HG03571 (cell line): ENCODE measurements at regions not wholly inside any gene's neighbourhood (a gene's known extent, or its start where the extent isn't known, plus 50 kb on each side); places are given as distances from the start of the nearest gene placed in this dataset.
"Not testable (repeated sequence)": the region's sequence is repeated elsewhere in the genome, so short reads cannot be mapped to it uniquely, and the experiment has no call there.

Experiments used
- ATAC-seq: cut with Tn5 transposase; IDR thresholded peaks from one replicate; pipeline ENCODE4 v1.9.1; 2021; ENCODE audit not compliant: unreplicated experiment

DNA sequence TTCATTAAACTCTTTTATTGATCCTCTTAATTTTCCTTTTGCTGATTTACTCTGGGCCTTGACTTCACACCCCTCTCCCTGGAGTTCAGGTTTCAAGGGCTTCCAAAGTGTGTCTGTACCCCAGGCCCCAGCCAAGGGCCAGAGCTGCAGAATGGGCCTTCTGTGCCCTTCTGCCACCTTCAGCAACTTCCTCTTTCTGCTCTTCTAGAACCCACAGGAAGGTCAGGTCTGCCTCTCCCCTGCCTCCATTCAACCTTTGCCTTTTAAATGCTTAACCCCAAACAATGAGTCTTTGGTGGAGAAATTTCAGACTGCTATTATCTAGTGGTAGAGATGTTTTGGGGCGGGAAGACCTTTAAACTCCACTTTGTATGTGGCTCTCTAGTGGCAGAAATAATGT, 63.1 kb downstream of the TSN start:
- ATAC-seq, result no peak

DNA sequence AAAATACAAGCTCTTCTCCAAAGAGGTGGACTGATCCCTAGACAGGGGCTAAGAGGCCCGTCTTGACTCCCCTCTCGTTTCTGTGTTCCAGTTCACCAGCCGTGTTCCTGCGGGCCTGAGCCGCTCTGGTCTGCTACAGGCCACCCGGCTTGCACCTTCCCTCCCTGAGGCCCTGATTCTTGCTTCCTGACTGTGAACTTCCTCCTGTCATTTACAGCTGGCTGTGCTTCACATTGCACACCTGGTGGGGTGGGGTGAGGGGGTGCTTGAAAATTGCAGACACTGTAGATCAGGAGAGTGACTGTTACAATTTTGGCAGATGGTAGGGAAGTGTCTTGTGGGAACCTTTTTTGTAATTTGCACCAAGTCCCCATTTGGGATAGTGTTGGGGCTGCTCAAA, 64.4 kb downstream of the TSN start:
- no peak for ATAC-seq

DNA sequence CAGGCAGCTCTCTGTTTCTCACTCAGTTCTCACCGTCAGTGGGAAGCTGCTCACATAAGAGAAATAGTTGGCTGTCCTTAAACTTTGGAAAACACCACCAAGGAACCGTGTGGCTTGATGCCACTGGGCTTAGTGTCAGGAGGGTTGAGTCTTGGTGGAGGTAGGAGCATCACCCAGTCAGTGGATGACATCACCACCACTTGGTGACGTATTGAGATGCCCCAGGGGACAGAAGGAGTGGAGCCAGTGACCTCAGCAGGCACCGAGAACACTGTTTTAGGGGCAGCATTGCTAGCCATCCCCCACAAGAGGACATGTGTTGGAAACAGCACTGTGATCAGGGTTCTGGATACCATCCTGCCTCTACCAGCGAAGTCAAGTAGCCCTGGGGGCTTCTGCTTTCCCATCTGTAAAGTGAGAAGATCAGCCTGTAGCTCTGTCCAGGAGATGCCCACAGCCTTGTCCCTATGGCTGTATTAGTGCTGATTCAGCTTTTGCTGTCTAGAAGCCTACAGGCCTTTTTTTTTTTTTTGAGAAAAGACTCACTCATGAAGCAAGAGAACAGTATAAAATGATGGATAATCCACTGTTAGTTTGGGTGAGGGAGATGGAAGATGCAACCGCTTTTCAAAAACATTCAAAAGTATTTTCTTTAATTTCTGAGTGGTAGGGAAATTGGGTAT, 66.2 kb downstream of the TSN start:
- ATAC-seq, result no peak

DNA sequence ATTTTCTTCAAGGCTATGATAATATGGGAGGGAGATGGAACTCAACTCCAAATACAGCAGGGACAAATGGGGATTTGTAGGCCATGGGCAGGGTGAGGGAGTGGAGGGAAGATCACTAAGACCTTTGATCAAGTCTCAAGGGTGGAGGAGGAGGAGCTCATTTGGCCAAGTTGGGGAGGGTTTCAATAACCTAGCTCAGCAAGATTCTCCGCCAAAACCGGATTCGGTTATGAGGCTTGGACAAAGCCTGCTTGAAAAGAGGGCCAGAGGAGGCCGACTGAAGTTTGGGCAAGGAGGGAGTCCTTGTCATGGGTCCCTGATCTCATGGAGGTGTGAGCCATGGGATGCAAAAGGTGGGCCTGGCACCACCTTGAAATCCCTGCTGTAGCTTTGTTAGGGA, 68.8 kb downstream of the TSN start:
- ATAC-seq, result no peak

DNA sequence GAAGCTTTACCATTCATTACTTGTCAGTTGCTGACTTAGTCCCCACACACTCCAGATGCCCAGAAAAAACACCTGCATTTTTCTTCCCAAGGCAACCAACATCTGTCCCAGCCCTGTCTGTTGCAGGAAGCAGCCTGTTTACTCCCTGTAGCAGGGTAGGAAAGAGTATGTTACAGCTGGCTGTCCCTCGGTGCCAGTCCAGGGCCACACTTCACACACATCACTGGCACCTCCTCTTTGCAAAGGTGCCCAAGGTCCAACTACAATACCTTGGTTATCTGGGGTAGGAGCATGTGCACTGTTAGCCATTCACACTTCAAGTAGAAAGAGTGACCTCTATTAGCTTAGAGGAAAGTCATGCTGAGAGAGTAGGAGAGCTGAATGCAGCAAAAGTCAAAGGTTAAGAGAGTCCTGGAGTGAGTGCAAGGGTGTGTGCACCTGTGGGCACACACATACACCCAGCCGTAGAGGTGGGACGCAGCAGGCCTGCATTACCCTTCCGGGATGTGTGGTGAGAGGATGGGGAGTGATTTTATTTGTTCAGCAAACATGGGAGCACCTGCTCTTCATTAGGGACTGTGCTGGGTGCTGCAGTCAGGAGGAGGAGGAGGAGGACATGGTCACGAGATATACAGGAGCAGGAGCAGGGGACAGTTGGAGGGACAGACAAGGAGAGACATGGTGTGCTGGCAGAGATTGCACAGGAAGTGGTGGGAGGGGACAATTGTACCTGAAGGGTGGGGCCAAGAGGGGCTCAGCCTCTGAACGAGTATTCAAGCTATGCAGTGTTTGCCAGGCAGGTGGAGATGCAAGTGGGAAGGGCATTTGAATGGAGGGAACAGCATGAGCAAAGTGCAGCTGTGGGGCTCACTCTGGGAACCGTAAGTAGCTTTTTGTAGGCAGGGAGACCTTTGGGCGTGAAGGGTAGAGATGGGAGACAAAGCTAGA, 69.8 kb downstream of the TSN start:
- no peak for ATAC-seq

DNA sequence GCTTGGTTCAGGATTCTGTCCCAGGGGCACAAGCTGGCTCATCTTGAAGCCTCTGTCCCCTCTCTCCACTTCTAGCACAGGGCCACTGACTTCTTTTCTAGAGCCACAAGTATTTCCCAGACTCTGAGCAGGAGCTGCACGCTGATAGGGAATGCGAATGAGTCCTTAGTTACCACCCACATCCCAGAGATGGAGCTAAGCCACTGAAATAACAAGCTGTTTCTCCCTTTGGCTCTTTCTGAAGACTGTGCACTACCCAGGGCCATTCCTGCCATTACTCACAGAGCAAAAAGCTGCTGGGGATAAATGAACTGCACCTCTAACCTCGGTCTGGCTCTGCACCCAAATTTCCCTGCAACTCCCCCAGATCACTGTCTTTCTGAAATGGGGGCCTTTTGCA, 70.6 kb downstream of the TSN start:
- ATAC-seq, result no peak

DNA sequence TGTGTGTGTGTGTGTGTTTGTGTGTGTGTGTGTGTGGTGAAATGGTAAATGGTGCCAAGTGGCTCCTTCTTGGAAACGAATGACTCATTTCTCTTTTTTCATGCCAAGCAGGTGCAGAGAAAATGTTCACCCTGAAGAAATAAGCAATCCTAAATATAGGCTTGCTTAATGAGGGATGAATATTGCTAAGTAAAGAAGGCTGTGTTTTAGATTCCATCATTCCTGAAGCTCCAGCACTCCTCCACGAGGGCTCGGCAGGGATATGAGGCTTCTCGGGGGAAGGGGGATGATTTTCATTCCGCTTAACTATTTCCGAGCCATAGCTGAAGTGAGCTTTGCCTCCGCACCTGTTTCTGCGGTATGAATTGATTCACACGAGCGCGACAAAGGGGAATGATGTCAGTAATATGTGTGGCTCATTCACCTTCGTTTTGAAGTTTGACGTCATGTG, 72.9 kb downstream of the TSN start:
- ATAC-seq, result no peak

DNA sequence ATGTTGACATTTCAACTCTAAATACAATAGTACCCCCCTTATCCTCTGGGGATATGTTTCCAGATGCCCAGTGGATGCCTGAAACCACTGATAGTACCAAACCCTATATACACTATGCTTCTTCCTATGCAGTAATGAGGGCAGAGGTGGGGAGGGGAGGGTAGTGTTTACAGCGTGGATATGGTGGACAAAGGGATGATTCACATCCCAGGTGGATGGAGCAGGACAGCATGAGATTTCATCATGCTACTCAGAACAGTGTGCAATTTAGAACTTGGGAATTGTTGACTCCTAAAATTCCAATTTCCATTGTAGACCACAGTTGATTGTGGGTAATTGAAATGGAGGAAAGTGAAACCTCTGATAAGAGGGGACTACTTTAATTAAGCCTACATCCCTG, 75.4 kb downstream of the TSN start:
- no peak for ATAC-seq

DNA sequence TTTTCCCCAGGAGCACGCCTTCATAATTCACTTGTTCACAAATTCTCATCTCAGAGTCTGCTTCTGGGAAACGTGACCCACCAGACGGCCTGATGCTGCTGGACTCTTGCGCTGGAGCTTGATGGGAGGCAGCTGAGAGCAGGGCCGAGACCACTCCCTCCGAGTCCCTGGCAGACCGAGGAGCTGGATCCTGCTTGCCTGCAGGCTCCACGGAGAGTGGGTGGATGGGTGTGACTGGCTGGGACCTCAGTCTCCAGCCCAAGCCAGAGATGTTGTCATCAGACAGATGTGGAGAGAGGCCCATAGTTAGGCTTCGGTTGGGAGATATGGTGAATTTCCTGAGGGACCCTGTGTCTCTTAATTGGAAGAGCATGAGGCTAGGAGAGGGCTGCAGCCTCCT, 76.4 kb downstream of the TSN start:
- ATAC-seq, result no peak

DNA sequence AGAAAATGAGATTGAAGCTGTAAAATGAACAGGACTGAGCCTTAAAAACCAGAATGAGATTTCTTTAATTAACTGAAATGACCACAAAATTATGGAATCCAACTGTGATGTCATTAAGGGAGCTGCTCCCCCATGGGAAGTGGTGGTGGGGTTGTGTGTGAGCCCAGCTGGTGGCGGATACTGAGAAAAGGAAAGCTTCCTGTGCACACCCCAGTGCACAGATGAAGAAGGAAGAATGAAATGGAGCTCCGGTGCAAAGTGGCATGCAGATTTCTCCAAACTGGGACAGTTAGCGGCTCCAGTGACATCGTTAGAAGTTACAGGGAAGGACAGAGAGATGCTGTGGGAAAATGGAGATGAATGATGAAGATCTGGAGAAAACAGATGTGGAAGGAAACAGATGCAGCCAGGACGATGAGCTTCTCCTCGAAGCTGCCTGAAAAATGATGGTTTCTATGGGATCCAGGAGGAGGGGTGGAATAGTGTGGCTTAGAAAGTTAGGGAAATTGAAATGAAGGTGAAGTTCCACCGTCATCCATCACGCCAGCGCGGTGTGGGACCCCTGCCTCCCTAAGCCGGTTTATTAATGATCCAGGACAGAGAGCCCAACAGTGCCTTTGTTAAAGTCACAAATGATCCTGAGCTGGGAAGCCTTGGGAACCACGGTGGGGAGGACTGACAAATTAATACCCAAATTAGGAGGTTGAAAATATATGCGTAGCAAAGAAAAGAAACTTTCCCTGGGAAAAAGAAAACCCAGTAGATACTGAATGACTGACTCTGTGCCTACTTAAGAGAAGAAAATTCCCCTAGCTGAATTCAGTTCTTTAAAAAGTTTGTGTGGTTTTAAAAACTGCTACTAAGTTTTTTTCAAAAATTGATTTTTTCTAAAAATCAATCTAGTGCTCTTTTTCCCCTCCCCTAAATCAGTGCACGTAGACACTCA, 77.2 kb downstream of the TSN start:
- no peak for ATAC-seq

DNA sequence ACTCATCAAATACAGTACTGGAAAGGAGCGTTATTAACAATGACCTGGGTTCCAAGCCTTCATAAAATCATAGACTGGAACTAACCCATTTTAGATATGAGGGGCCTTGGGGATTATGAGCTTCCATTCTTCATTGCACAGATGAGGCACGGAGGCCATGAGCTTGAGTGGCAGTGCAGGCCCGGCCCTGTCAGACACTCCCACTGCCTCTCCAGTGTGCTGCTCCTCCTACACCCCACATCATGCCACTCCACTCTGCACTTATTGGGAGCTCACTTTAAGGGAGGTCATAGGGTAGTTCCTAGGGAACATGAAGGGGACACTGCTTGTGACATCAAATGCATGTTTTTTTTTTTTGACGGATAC, 77.9 kb downstream of the TSN start:
- no peak for ATAC-seq

DNA sequence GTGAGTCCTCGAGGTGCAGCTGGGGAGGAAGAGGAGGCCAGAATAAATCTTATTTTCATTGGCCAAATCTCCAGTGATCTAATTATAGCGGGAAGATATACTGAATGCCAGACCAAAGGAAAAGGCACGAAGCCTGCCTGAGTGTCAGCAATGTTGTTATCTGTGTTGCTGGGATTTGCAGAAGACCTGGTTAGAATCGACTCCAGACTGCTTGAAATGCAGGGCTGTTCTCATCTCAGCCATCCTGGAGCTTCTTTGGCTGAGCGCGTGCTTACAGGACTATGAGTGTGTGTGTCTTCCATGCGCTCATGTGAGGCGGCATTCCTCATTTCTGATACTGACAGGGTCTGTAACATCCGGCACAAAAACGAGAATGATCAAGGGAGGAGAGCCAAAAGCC, 81.2 kb downstream of the TSN start:
- no peak for ATAC-seq

DNA sequence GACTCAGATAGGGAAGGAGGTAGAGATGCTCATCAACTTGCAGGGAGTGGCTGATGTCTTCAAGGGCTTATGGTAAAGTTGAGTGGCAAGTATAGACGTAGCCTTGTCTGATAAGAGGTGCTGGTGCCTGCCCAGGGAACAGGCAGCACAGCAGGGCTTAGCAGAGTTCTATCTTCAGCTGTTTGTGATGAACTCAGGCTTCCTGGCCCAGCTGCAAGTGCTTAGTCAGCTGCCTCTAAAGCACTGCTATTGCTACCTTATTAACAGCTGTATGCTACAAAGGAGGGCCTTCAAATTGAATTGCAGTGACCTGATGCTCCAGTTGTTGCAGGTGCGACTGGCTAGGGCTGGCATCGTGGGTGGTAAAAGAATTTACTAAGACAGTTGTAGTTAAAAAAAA, 82.1 kb downstream of the TSN start:
- no peak for ATAC-seq

DNA sequence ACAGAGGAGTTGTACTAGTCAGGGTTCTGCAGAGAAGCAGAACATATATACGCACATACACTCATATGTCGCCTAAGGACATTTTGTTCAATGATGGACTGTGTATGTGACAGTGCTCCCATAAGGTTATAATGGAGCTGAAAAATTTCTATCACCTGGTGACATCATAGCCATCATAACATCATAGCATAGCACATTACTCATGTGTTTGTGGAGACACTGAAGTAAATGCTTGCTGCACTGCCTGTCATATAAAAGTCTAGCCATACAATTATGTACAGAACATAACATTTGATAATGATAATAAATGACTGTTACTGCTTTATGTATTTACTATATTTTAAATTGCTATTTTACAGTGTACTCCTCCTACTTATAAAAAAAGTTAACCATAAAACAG, 83.1 kb downstream of the TSN start:
- no peak for ATAC-seq

DNA sequence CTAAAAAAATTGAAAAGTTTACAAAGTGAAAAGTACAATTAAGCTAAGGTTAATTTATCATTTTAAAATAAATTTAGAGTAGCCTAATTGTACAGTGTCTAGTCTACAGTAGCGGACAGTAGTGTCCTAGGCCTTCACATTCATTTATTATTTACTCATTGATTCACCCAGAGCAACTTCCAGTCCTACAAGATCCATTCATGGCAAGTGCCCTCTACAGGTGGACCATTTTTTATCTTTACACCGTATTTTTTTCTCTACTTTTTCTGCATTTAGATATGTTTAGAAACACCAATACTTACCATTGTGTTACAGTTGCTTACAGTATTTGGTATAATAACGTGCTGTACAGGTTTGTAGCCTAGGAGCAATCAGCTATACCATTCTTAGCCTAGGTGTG, 84.1 kb downstream of the TSN start:
- no peak for ATAC-seq

DNA sequence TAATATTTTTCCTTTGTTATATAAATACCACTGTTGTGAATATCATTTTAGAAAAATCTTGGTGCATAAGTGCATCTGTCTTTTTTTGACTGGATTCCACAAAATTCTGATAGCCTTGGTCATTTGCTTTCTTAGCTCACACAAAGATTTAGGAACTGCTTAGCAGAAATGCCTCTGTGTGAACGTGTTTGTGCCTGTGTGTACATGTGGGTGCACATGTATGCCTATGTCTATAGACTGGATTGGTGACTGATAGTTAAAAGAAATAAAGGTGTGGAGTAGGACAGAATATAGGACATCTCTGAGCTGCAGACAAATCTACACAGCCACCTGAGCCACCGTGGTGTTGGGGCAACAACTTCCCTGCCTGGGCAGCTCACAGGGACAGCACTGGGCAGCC, 93.8 kb downstream of the TSN start:
- no peak for ATAC-seq

DNA sequence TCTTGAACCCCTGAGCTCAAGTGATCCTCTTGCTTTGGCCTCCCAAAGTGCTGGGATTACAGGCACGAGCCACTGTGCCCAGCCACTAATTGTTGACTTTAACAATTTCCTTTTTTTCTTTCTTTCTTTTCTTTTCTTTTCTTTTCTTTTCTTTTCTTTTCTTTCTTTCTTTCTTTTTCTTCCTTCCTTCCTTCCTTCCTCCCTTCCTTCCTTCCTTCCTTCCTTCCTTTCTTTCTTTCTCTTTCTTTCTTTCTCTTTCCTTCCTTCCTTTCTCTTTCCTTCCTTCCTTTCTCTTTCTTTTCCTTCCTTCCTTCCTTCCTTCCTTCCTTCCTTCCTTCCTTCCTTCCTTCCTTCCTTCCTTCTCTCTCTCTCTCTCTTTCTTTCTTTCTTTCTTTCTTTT, 97.7 kb downstream of the TSN start:
- ATAC-seq, result not testable (repeated sequence)

DNA sequence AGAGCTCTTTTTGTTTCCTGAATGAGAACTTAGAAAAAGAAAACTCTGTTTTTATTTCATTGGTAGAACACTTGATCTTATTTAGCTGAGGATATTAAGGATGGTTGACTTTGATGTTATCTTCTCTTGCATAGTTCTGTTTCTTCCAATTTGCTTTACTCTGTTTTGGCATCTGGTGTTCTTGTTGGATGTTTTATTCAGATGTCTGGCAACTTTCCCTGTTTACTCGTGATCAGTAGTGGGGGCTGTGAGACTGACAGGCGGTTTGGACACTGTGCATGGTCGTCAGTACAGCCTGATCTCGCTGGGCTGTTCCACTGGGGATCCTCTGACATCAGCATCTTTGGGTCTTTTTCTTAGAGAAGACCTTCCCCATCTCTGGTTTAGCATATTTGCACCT, 100.1 kb downstream of the TSN start:
- no peak for ATAC-seq

DNA sequence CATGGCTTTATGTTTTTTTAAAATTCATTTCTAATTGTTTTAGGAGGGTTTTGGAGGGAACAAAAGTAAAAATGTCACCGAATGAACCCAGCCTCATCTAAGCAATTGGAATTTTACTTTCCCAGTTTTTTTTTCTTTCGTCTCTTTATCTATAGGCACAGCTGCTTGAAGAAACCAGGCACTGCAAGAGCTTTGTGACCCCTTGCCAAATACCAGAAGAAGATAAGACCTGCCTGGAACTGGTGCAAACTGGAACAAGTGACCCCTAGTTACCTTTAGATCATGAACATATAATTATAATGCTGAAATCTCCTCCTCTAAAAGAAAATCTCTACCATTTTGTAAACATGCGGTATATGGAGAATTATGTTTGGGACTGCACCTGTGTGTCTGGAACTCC, 100.9 kb downstream of the TSN start:
- no peak for ATAC-seq

DNA sequence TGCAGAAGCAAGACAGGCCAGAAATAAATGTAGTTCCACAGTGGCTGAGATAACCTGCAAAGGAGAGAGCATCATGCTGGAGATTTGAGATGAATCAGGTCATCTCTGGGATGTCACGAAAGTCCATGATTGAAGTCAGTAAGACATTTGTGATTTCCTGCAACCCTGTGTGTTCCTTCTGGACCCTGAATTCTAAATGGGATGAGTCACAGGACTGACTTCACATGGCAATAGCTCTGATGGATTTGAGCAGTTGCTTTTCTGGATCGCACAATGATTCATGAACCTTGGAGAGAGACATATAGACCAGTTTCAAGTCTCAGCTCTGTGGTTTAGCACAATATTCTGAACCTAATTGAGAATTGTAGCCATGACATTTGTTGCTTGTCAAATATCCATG, 102.9 kb downstream of the TSN start:
- no peak for ATAC-seq

DNA sequence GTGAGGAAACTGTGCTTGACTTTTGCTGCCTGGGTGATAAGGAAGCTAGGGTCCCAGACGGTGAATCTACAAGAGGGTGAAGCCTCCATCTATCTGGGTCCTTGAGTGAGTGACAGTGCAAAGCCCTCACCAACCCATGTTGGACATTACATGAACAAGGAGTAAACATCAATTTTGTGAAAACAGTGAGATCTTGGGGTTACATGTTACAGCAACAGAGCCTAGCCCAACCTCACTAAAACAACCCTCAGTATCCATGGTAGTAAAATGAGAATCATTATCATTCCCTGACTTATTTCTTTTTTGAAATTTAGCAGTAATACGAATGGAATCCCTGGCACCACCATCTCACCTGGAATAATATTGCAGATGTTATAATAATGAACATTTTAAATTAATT, 103.4 kb downstream of the TSN start:
- ATAC-seq, result no peak
